Neuronal stem cell (in vitro differentiated cells): ENCODE measurements at regions not wholly inside any gene's neighbourhood (a gene's known extent, or its start where the extent isn't known, plus 50 kb on each side); places are given as distances from the start of the nearest gene placed in this dataset.

Source experiments
- DNase-seq: peaks from one replicate; pipeline ENCODE4 v3.0.0-alpha.2; 2013; ENCODE audit warnings: low spot score
- H2AFZ ChIP-seq: one replicate; pipeline ENCODE4 v1.6.1; 2013; ENCODE audit warnings: mild to moderate bottlenecking, low read length, inconsistent platforms
- H2AK5ac ChIP-seq: 2 replicates; pipeline ENCODE4 v1.6.1; 2013; ENCODE audit warnings: low read depth, mild to moderate bottlenecking, inconsistent platforms, low read length, moderate library complexity, mixed read lengths
- H2BK120ac ChIP-seq: 2 replicates; pipeline ENCODE4 v1.6.1; 2013; ENCODE audit warnings: low read depth, mild to moderate bottlenecking, inconsistent platforms, low read length, moderate library complexity, mixed read lengths
- H2BK12ac ChIP-seq: one replicate; pipeline ENCODE4 v1.6.1; 2013; ENCODE audit warnings: low read length, inconsistent platforms
- H2BK15ac ChIP-seq: 2 replicates; pipeline ENCODE4 v1.6.1; 2013; ENCODE audit warnings: mild to moderate bottlenecking, low read length, inconsistent platforms, mixed read lengths
- H2BK5ac ChIP-seq: one replicate; pipeline ENCODE4 v1.6.1; 2013; ENCODE audit warnings: inconsistent platforms, mild to moderate bottlenecking, low read length, moderate library complexity
- H3K14ac ChIP-seq: one replicate; pipeline ENCODE4 v1.6.1; 2013; ENCODE audit warnings: low read length, inconsistent platforms
- H3K18ac ChIP-seq: 2 replicates; pipeline ENCODE4 v1.6.1; 2013; ENCODE audit warnings: low read length, inconsistent platforms
- H3K23ac ChIP-seq: 2 replicates; pipeline ENCODE4 v1.6.1; 2013; ENCODE audit warnings: low read depth, mild to moderate bottlenecking, mixed read lengths, low read length, inconsistent platforms; ENCODE audit not compliant: poor library complexity
- H3K27ac ChIP-seq: replicated peaks from 3 replicates; pipeline ENCODE4 v1.5.1; 2013; ENCODE audit warnings: low read length, inconsistent platforms
- H3K27me3 ChIP-seq, 3 experiments: 2 replicates each; pipeline ENCODE4 v1.6.1; 2013; ENCODE audit warnings: low read length in 3 of 3, mild to moderate bottlenecking in 2 of 3, inconsistent platforms in 1 of 3, low read depth in 1 of 3, mixed read lengths in 1 of 3, moderate library complexity in 1 of 3; ENCODE audit not compliant: control insufficient read depth in 3 of 3, insufficient read depth in 3 of 3
- H3K36me3 ChIP-seq, 2 donors: replicated peaks in 1 of 2; 2 replicates each; pipeline ENCODE4 v1.6.1; 2013; ENCODE audit warnings: low read length in 2 of 2; ENCODE audit not compliant: control insufficient read depth in 2 of 2, insufficient read depth in 2 of 2
- H3K4ac ChIP-seq: 2 replicates; pipeline ENCODE4 v1.6.1; 2013; ENCODE audit warnings: inconsistent platforms, mild to moderate bottlenecking, low read length, moderate library complexity
- H3K4me1 ChIP-seq, 2 donors: 1 replicate in 1 of 2; 2 replicates in 1 of 2; pipeline ENCODE4 v1.6.1; 2013; ENCODE audit warnings: low read length in 2 of 2, low read depth in 1 of 2; ENCODE audit not compliant: control insufficient read depth in 2 of 2, insufficient read depth in 1 of 2
- H3K4me2 ChIP-seq: one replicate; pipeline ENCODE4 v1.6.1; 2013; ENCODE audit warnings: mild to moderate bottlenecking, low read length, inconsistent platforms; ENCODE audit not compliant: insufficient read depth, poor library complexity, severe bottlenecking
- H3K4me3 ChIP-seq, 2 donors: 2 replicates each; pipeline ENCODE4 v1.5.1; 2013; ENCODE audit warnings: low read length in 2 of 2, mild to moderate bottlenecking in 2 of 2, inconsistent platforms in 1 of 2, moderate library complexity in 1 of 2
- H3K79me1 ChIP-seq: one replicate; pipeline ENCODE4 v1.6.1; 2013; ENCODE audit warnings: low read depth, mild to moderate bottlenecking, inconsistent platforms, low read length, moderate library complexity
- H3K9ac ChIP-seq: one replicate; pipeline ENCODE4 v1.6.1; 2013; ENCODE audit warnings: mild to moderate bottlenecking, low read depth, low read length, inconsistent platforms; ENCODE audit not compliant: poor library complexity
- H3K9me3 ChIP-seq, 2 donors: replicated peaks in 1 of 2; 2 replicates each; pipeline versions ENCODE3 to v1.6.1; 2013; ENCODE audit warnings: low read length in 2 of 2, mild to moderate bottlenecking in 2 of 2, inconsistent platforms in 1 of 2, low read depth in 1 of 2, mixed read lengths in 1 of 2, moderate library complexity in 1 of 2; ENCODE audit not compliant: control insufficient read depth in 2 of 2, insufficient read depth in 1 of 2
- H4K8ac ChIP-seq: one replicate; pipeline ENCODE4 v1.6.1; 2013; ENCODE audit warnings: low read depth, mild to moderate bottlenecking, inconsistent platforms, low read length, moderate library complexity
- H4K91ac ChIP-seq: one replicate; pipeline ENCODE4 v1.6.1; 2013; ENCODE audit warnings: low read length, low read depth, mild to moderate bottlenecking, inconsistent platforms; ENCODE audit not compliant: poor library complexity
- WGBS, 2 donors: extraction: QIAGEN DNeasy Blood & Tissue Kit; methylation state at CpG; one replicate each; pipeline ENCODE4 v1.1.7; 2013; ENCODE audit warnings: missing lambda C conversion rate in 2 of 2, mixed read lengths in 1 of 2; ENCODE audit not compliant: insufficient read length in 2 of 2, insufficient replicate concordance in 1 of 2; ENCODE audit errors: extremely low coverage in 2 of 2; 5-methylcytosine and 5-hydroxymethylcytosine counted together

- WGBS, 2 donors, result no CpG with 5 or more reads among the region's 3 CpGs
Measured at GRCh38 chr2:66828876-66829275, 394.0 kb downstream of the MEIS1 start.

GRCh38 chr2:66830881-66831280 is 396.0 kb downstream of the MEIS1 start:
- no CpG with 5 or more reads among the region's 3 CpGs for WGBS, 2 donors
- no peak overlapping the region for H3K4ac ChIP-seq
- no peaks in the 10 kb centered on the region for H3K36me3 ChIP-seq
- peak overlapping the region; percentile 32 for H3K18ac ChIP-seq
- no peak overlapping the region for H4K91ac ChIP-seq
- H4K8ac ChIP-seq, result no peak overlapping the region
- no peak overlapping the region for H3K23ac ChIP-seq
- H2AK5ac ChIP-seq, result no peak overlapping the region
- no peaks in the 10 kb centered on the region for H3K79me1 ChIP-seq
- no peaks in the 10 kb centered on the region for H3K27me3 ChIP-seq
- no peak overlapping the region for H2BK5ac ChIP-seq
- no peak overlapping the region for H3K9ac ChIP-seq
- no peak overlapping the region for H2BK12ac ChIP-seq
- no peak overlapping the region for H2BK15ac ChIP-seq
- peaks cover 0 to 2% of the 10 kb centered on the region in 2 donors for H3K4me1 ChIP-seq
- H2AFZ ChIP-seq, result no peak overlapping the region
- H3K4me2 ChIP-seq, result no peak overlapping the region
- no peaks in the 10 kb centered on the region for H3K9me3 ChIP-seq
- H3K14ac ChIP-seq, result no peak overlapping the region
- no peak overlapping the region for H3K27ac ChIP-seq
- H2BK120ac ChIP-seq, result no peak overlapping the region
- no peak overlapping the region for H3K4me3 ChIP-seq
- DNase-seq, result no peak

More at GRCh38 chr2:66828876-66829275, 394.0 kb downstream of the MEIS1 start:
- H4K91ac ChIP-seq, result no peak overlapping the region
- no peak overlapping the region for H4K8ac ChIP-seq
- H3K23ac ChIP-seq, result no peak overlapping the region
- H3K18ac ChIP-seq, result no peak overlapping the region
- peaks cover 0 to 2% of the 10 kb centered on the region in 2 donors for H3K4me1 ChIP-seq
- no peaks in the 10 kb centered on the region for H3K27me3 ChIP-seq
- no peak overlapping the region for H3K27ac ChIP-seq
- H2BK15ac ChIP-seq, result no peak overlapping the region
- no peak overlapping the region for H3K9ac ChIP-seq
- no peak overlapping the region for H3K4me3 ChIP-seq
- H2BK12ac ChIP-seq, result no peak overlapping the region
- H2BK120ac ChIP-seq, result no peak overlapping the region
- no peak overlapping the region for H2BK5ac ChIP-seq
- H3K9me3 ChIP-seq, result no peaks in the 10 kb centered on the region
- H3K79me1 ChIP-seq, result no peaks in the 10 kb centered on the region
- no peak overlapping the region for H2AK5ac ChIP-seq
- DNase-seq, result no peak
- H2AFZ ChIP-seq, result no peak overlapping the region
- no peak overlapping the region for H3K4ac ChIP-seq
- no peaks in the 10 kb centered on the region for H3K36me3 ChIP-seq
- no peak overlapping the region for H3K14ac ChIP-seq
- no peak overlapping the region for H3K4me2 ChIP-seq

DNA sequence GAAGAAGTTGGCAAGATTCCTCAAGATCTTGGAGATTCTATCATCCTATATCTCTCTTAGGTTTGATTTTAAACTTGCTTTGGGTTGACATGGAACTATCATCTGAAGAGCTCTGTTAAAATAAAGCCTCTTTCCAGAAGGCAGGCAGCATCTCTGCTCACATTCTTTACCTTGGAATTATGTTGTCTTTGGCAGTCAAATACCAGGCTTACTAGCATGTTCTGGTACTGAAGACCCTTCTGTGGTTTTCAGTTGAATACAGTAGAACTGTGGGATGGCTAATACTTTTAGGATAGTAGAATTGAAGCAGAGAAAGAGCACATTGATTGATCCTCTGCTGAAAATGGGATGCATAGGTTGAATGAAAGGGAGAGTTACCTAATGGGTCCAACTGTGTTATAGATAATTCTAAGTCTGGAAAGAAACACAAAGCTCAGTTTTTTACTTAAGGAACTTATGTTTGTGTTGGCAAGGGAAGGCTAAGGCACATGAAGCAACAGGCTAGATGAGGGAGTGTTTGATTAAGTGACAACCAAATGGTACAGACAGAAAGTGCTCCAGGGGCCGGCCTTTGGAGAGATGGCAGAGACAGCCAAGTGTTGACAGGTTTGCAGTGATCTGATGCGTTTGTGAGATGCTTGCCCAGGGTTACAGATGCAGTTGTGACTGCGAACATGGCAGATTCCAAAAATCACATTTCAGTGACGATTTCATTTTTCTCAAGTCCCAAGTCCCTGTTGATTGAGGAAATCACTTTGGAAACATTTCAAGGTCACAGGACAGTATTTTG is 397.9 kb downstream of the MEIS1 start:
- Histone ChIP-seq H3K23ac (no peak overlapping the region), H3K4me3 (no peak overlapping the region), H4K91ac (no peak overlapping the region), H2AK5ac (no peak overlapping the region), H3K18ac (no peak overlapping the region), H3K14ac (no peak overlapping the region), H3K79me1 (no peaks in the 10 kb centered on the region), H3K4me2 (no peak overlapping the region), H3K36me3 (no peaks in the 10 kb centered on the region), H3K4ac (no peak overlapping the region), H2AFZ (no peak overlapping the region), H2BK15ac (no peak overlapping the region), H2BK5ac (no peak overlapping the region), H4K8ac (no peak overlapping the region), H3K4me1 (peaks cover 0 to 4% of the 10 kb centered on the region in 2 donors), H3K27me3 (no peaks in the 10 kb centered on the region), H3K9me3 (no peaks in the 10 kb centered on the region), H3K27ac (no peak overlapping the region), H2BK120ac (no peak overlapping the region), H3K9ac (no peak overlapping the region), H2BK12ac (no peak overlapping the region)
- no peak for DNase-seq
- WGBS, 2 donors, result no CpG with 5 or more reads among the region's 4 CpGs

DNA sequence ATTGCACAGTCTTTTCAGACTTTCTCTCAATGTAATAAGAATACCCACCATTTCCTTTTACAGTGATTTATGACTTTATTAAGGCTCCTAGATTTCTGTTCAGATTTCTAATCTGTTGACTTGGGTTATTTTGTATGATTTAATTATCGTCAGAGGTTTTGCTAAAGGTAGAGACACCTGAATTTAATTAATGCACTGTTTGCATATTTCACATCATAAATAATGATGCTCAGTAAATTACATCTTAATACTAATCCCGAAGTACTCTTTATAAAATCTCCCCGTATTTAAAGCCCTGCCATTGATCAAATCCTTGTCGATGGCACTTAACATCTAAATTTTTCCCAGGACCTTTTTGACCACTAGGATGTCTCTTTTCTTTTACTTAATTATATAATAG is 399.9 kb downstream of the MEIS1 start:
- H3K79me1 ChIP-seq, result no peaks in the 10 kb centered on the region
- H3K23ac ChIP-seq, result no peak overlapping the region
- H4K8ac ChIP-seq, result no peak overlapping the region
- peaks cover 0 to 2% of the 10 kb centered on the region in 2 donors for H3K4me1 ChIP-seq
- H2BK120ac ChIP-seq, result no peak overlapping the region
- no peak overlapping the region for H2AK5ac ChIP-seq
- no peak overlapping the region for H3K14ac ChIP-seq
- H3K4me3 ChIP-seq, result no peak overlapping the region
- no peak overlapping the region for H2BK5ac ChIP-seq
- H2AFZ ChIP-seq, result no peak overlapping the region
- no peaks in the 10 kb centered on the region for H3K27me3 ChIP-seq
- no peak overlapping the region for H2BK15ac ChIP-seq
- DNase-seq, result no peak
- WGBS, 2 donors, result no CpG with 5 or more reads among the region's 4 CpGs
- no peak overlapping the region for H3K4me2 ChIP-seq
- H3K4ac ChIP-seq, result no peak overlapping the region
- no peaks in the 10 kb centered on the region for H3K9me3 ChIP-seq
- H2BK12ac ChIP-seq, result no peak overlapping the region
- H3K36me3 ChIP-seq, result no peaks in the 10 kb centered on the region
- no peak overlapping the region for H4K91ac ChIP-seq
- no peak overlapping the region for H3K27ac ChIP-seq
- H3K18ac ChIP-seq, result no peak overlapping the region
- H3K9ac ChIP-seq, result no peak overlapping the region
